ENCODE measurements at regions not wholly inside any gene's neighbourhood (a gene's known extent, or its start where the extent isn't known, plus 50 kb on each side); places are given as distances from the start of the nearest gene placed in this dataset.

DNA sequence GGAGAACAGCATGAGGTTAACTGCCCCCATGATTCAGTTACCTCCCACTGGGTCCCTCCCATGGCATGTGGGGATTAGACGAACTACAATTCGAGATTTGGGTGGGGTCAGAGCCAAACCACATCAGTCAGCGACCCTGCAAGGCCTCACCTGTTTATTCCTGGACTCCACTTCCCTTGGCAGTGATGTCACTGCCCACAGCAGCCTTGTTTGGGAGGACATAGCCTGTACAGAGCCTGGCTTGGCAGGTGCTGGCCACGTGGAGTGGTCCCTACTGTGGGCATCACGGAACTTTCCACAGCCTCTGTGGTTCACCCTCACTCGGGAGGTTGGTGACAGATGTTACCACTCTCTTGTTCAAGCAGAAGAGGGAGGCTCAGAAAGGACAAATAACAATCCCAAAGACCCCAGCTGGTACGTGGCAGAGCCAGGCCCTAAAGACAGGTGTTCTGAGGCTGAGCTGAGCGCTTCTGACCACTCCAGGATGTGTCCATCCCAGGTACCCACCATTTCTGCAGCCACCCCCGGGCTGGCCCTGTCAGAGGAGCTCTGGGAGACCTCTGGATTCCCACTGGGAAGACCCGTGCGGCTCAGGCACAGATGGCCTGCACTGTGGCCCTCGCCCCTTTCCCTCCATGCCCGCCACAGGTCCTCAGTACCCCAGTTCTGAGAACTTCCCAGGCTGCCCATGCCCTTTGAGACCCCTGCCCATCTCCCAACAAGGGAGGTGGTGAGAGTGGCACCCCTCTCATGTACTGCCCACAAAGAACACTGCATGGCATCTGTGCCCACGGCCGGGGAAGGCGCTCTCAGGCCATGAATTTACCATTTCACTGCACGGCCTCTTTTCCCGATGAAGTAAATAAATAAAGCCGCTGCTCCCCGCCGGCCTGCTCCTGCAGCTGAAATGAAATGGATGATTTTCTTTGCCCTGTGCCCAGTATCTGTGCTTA lies 605.8 kb downstream of the TBC1D22A start:
- H3K4me1 ChIP-seq (ENCODE audit: control insufficient read depth in 1 of 2, insufficient read depth in 2 of 2, low read length in 2 of 2): no peaks in the 10 kb centered on the region
- no peak overlapping the region for H3K4me3 ChIP-seq (ENCODE audit: low read depth in 1 of 2, low read length in 2 of 2)
- no peak overlapping the region for H3K27ac ChIP-seq (ENCODE audit: low read depth, low read length)
- no peaks in the 10 kb centered on the region for H3K9me3 ChIP-seq (ENCODE audit: control insufficient read depth in 1 of 2, low read length in 2 of 2)
- no peak overlapping the region for H3K9ac ChIP-seq (ENCODE audit: low read depth in 1 of 2, low read length in 2 of 2)
- H3K27me3 ChIP-seq (ENCODE audit: control insufficient read depth in 1 of 2, insufficient read depth in 2 of 2, low read length in 2 of 2): peaks cover 0 to 3% of the 10 kb centered on the region in 2 donors
- H3K36me3 ChIP-seq (ENCODE audit: control insufficient read depth in 1 of 2, insufficient read depth in 2 of 2, low read length in 2 of 2): no peaks in the 10 kb centered on the region

DNA sequence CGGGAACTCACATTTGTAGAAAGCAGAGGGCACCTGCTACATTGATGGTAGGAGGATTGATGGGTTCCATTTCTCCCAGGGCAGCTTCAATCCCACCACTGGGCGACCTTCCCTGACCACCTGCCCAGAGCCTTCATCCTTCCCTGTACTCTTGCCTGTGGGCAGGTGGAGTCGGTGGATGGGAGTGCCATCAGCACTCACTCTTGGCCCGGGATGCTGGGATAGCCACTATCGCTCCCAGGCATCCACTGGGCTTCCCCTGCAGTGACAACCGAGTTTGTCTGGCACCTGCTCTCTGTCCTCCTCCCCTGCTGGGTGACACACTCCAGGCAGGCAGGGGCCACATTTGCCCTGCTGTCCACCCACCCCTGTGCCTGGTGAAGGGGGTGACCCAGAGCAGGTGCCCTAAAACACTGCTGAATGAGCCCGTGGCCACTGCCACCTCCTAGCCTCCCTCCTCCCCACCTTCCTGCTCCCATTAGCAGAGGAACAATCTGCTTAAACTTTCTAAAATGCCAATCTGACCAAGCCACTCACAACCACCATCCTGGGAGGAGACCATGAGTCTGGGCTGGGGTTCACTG lies 604.7 kb downstream of the TBC1D22A start:
- Histone ChIP-seq H3K27me3 (ENCODE audit: control insufficient read depth in 1 of 2, insufficient read depth in 2 of 2, low read length in 2 of 2) (peaks cover 0 to 3% of the 10 kb centered on the region in 2 donors), H3K9ac (ENCODE audit: low read depth in 1 of 2, low read length in 2 of 2) (no peak overlapping the region), H3K4me1 (ENCODE audit: control insufficient read depth in 1 of 2, insufficient read depth in 2 of 2, low read length in 2 of 2) (no peaks in the 10 kb centered on the region), H3K36me3 (ENCODE audit: control insufficient read depth in 1 of 2, insufficient read depth in 2 of 2, low read length in 2 of 2) (no peaks in the 10 kb centered on the region), H3K9me3 (ENCODE audit: control insufficient read depth in 1 of 2, low read length in 2 of 2) (peaks cover 0 to 3% of the 10 kb centered on the region in 2 donors), H3K4me3 (ENCODE audit: low read depth in 1 of 2, low read length in 2 of 2) (no peak overlapping the region), H3K27ac (ENCODE audit: low read depth, low read length) (no peak overlapping the region)

DNA sequence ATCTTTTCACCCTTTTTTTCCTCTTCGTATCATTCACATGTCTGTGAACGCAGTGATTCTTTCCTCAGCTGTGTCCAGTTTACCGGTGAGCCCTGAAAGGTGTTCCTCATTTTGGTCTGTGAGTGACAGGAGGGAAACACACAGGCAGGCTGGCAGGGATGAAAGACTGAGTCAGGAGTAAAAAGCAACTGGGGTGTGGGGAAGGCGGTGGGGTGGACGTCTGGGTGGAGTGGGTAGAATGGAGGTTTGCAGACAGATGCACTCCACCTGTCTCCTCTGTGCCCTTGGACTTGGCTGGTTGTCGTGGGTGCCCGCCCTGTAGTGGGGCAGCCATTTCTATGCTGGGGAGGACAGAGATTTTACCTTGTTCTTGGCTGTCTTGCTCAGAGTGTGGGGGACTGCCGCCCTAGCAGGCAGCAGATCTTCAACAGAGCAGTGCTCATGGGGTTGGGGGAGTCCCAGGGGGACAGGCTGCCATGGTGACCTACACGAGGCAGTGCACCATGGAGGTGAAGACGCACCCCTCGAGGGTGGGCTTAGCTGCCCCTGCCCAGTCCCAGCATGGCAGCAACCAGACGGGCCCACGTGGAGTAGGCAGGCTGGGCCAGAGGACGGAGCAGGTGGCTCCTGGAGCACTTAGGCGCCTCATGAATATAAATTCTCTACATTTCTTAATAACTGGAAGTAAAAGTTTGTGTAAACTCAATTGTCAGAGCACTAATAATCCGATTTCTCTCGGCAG lies 603.7 kb downstream of the TBC1D22A start:
- Histone ChIP-seq H3K9ac (ENCODE audit: low read depth in 1 of 2, low read length in 2 of 2) (no peak overlapping the region), H3K27me3 (ENCODE audit: control insufficient read depth in 1 of 2, insufficient read depth in 2 of 2, low read length in 2 of 2) (peaks cover 0 to 3% of the 10 kb centered on the region in 2 donors), H3K36me3 (ENCODE audit: control insufficient read depth in 1 of 2, insufficient read depth in 2 of 2, low read length in 2 of 2) (no peaks in the 10 kb centered on the region), H3K4me1 (ENCODE audit: control insufficient read depth in 1 of 2, insufficient read depth in 2 of 2, low read length in 2 of 2) (no peaks in the 10 kb centered on the region), H3K27ac (ENCODE audit: low read depth, low read length) (no peak overlapping the region), H3K4me3 (ENCODE audit: low read depth in 1 of 2, low read length in 2 of 2) (no peak overlapping the region), H3K9me3 (ENCODE audit: control insufficient read depth in 1 of 2, low read length in 2 of 2) (peaks cover 0 to 6% of the 10 kb centered on the region in 2 donors)

- H3K9ac ChIP-seq (ENCODE audit: low read depth in 1 of 2, low read length in 2 of 2): no peak overlapping the region
- no peaks in the 10 kb centered on the region for H3K4me1 ChIP-seq (ENCODE audit: control insufficient read depth in 1 of 2, insufficient read depth in 2 of 2, low read length in 2 of 2)
- no peaks in the 10 kb centered on the region for H3K27me3 ChIP-seq (ENCODE audit: control insufficient read depth in 1 of 2, insufficient read depth in 2 of 2, low read length in 2 of 2)
- H3K27ac ChIP-seq (ENCODE audit: low read depth, low read length): no peak overlapping the region
- H3K36me3 ChIP-seq (ENCODE audit: control insufficient read depth in 1 of 2, insufficient read depth in 2 of 2, low read length in 2 of 2): no peaks in the 10 kb centered on the region
- H3K9me3 ChIP-seq (ENCODE audit: control insufficient read depth in 1 of 2, low read length in 2 of 2): peaks cover 0 to 6% of the 10 kb centered on the region in 2 donors
- no peak overlapping the region for H3K4me3 ChIP-seq (ENCODE audit: low read depth in 1 of 2, low read length in 2 of 2)
Observed at GRCh38 chr22:47361247-47361646, 598.8 kb downstream of the TBC1D22A start.

DNA sequence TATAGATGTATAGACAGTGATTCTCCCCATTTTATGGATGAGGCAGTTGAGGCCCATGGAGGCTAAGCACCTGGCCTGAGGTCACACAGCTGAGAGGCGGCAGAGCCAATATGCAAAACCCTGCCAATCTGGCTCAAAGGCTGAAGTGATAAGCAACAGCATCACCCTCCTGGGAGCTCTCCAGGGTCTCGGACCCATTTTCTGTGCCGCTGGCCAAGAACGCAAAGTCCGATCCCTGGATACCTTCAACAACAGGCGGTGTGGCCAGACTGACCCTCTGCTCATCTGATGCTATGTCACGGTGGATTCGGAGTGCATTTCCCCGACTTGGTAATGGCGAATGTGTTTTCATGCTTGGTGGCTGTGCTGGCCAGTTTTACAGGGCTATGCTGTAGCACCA lies 595.0 kb downstream of the TBC1D22A start:
- no peak overlapping the region for H3K4me3 ChIP-seq (ENCODE audit: low read depth in 1 of 2, low read length in 2 of 2)
- no peaks in the 10 kb centered on the region for H3K36me3 ChIP-seq (ENCODE audit: control insufficient read depth in 1 of 2, insufficient read depth in 2 of 2, low read length in 2 of 2)
- H3K4me1 ChIP-seq (ENCODE audit: control insufficient read depth in 1 of 2, insufficient read depth in 2 of 2, low read length in 2 of 2): no peaks in the 10 kb centered on the region
- H3K9ac ChIP-seq (ENCODE audit: low read depth in 1 of 2, low read length in 2 of 2): no peak overlapping the region
- H3K27me3 ChIP-seq (ENCODE audit: control insufficient read depth in 1 of 2, insufficient read depth in 2 of 2, low read length in 2 of 2): no peaks in the 10 kb centered on the region
- H3K9me3 ChIP-seq (ENCODE audit: control insufficient read depth in 1 of 2, low read length in 2 of 2): peaks cover 0 to 6% of the 10 kb centered on the region in 2 donors
- H3K27ac ChIP-seq (ENCODE audit: low read depth, low read length): no peak overlapping the region

DNA sequence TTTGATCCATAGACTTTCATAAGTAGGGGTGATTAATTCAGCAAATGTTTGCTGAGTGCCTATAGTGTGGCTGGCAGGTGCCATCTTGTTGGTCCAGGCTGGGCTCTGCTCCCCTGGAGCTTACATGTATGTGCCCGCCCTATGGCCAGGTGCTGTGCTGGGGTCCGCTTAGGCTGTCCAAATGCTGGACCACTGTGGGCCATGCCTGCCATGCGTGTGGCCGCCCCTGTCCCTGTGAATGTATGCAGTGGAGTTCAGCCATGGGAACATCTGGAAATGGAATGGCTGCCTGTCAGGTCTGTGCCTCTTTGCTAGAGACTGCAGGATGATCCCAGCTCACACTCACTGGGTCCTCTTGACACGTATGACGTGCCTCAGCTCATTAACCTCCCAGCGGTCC lies 594.6 kb downstream of the TBC1D22A start:
- no peaks in the 10 kb centered on the region for H3K27me3 ChIP-seq (ENCODE audit: control insufficient read depth in 1 of 2, insufficient read depth in 2 of 2, low read length in 2 of 2)
- no peak overlapping the region for H3K4me3 ChIP-seq (ENCODE audit: low read depth in 1 of 2, low read length in 2 of 2)
- no peaks in the 10 kb centered on the region for H3K4me1 ChIP-seq (ENCODE audit: control insufficient read depth in 1 of 2, insufficient read depth in 2 of 2, low read length in 2 of 2)
- H3K9me3 ChIP-seq (ENCODE audit: control insufficient read depth in 1 of 2, low read length in 2 of 2): peaks cover 0 to 2% of the 10 kb centered on the region in 2 donors
- H3K27ac ChIP-seq (ENCODE audit: low read depth, low read length): no peak overlapping the region
- no peak overlapping the region for H3K9ac ChIP-seq (ENCODE audit: low read depth in 1 of 2, low read length in 2 of 2)
- H3K36me3 ChIP-seq (ENCODE audit: control insufficient read depth in 1 of 2, insufficient read depth in 2 of 2, low read length in 2 of 2): no peaks in the 10 kb centered on the region

GRCh38 chr22:47356511-47357011 lies 594.1 kb downstream of the TBC1D22A start:
- no peaks in the 10 kb centered on the region for H3K27me3 ChIP-seq (ENCODE audit: control insufficient read depth in 1 of 2, insufficient read depth in 2 of 2, low read length in 2 of 2)
- H3K36me3 ChIP-seq (ENCODE audit: control insufficient read depth in 1 of 2, insufficient read depth in 2 of 2, low read length in 2 of 2): no peaks in the 10 kb centered on the region
- no peak overlapping the region for H3K4me3 ChIP-seq (ENCODE audit: low read depth in 1 of 2, low read length in 2 of 2)
- H3K9ac ChIP-seq (ENCODE audit: low read depth in 1 of 2, low read length in 2 of 2): no peak overlapping the region
- no peaks in the 10 kb centered on the region for H3K9me3 ChIP-seq (ENCODE audit: control insufficient read depth in 1 of 2, low read length in 2 of 2)
- no peaks in the 10 kb centered on the region for H3K4me1 ChIP-seq (ENCODE audit: control insufficient read depth in 1 of 2, insufficient read depth in 2 of 2, low read length in 2 of 2)
- H3K27ac ChIP-seq (ENCODE audit: low read depth, low read length): no peak overlapping the region

DNA sequence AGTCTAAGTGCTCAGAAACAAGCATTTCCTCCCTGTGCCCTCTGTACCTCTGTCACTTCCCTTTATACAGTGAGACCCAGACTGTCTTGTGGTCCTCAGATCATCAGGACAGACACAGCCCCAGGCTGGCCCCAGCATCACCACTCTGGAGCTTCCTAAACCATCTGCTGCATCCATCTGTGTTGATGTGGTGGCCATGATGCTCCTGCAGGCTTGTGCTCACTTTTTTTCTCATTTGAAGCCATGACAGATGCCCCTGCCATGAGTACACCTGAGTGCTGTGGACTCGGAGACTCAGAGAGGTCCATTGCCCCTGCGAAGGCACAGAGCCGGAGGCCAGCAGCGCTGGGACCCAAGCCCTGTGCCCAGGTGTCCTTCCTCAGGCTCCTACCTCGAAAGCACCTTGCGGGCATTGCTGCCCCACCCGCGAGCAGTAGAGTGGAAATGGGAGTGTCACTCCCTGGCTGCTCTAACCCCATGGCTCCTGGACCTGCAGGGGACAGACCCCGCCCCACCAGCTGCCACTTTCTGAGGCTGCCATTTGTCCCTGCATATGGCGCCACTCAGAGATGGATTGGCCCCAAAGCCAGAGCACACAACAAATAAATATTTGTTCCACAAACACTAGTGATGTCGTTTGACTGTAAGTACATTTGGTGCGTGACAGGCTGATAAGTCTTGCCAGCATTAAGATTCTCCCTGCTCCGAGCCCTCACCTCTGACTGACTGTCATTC lies 593.5 kb downstream of the TBC1D22A start:
- Histone ChIP-seq H3K4me1 (ENCODE audit: control insufficient read depth in 1 of 2, insufficient read depth in 2 of 2, low read length in 2 of 2) (no peaks in the 10 kb centered on the region), H3K27me3 (ENCODE audit: control insufficient read depth in 1 of 2, insufficient read depth in 2 of 2, low read length in 2 of 2) (no peaks in the 10 kb centered on the region), H3K27ac (ENCODE audit: low read depth, low read length) (no peak overlapping the region), H3K9me3 (ENCODE audit: control insufficient read depth in 1 of 2, low read length in 2 of 2) (no peaks in the 10 kb centered on the region), H3K4me3 (ENCODE audit: low read depth in 1 of 2, low read length in 2 of 2) (no peak overlapping the region), H3K9ac (ENCODE audit: low read depth in 1 of 2, low read length in 2 of 2) (no peak overlapping the region), H3K36me3 (ENCODE audit: control insufficient read depth in 1 of 2, insufficient read depth in 2 of 2, low read length in 2 of 2) (no peaks in the 10 kb centered on the region)

DNA sequence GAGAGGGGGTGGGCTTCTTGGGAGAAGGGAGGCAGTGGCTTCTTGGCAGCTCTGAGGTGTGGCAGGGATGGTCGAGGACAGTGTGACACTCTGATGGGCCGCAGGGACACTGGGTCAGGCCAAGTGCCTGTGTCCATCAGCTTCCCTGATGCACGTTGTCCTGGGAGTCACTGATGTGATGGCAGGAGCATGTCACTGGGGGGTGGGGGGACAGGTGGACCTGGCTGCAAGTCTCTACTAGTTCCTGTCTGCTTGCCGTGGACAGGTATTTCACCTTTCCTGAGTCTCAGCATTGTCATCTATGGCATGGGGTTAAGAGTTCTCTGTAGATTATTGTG lies 592.9 kb downstream of the TBC1D22A start:
- no peaks in the 10 kb centered on the region for H3K9me3 ChIP-seq (ENCODE audit: control insufficient read depth in 1 of 2, low read length in 2 of 2)
- no peaks in the 10 kb centered on the region for H3K27me3 ChIP-seq (ENCODE audit: control insufficient read depth in 1 of 2, insufficient read depth in 2 of 2, low read length in 2 of 2)
- H3K36me3 ChIP-seq (ENCODE audit: control insufficient read depth in 1 of 2, insufficient read depth in 2 of 2, low read length in 2 of 2): no peaks in the 10 kb centered on the region
- H3K9ac ChIP-seq (ENCODE audit: low read depth in 1 of 2, low read length in 2 of 2): no peak overlapping the region
- no peaks in the 10 kb centered on the region for H3K4me1 ChIP-seq (ENCODE audit: control insufficient read depth in 1 of 2, insufficient read depth in 2 of 2, low read length in 2 of 2)
- no peak overlapping the region for H3K27ac ChIP-seq (ENCODE audit: low read depth, low read length)
- no peak overlapping the region for H3K4me3 ChIP-seq (ENCODE audit: low read depth in 1 of 2, low read length in 2 of 2)

Measured in duodenal mucosa (tissue), 2 donors.